NOMO-1 treated with dmso at 0.1 percent for 144 hours (cell line): ENCODE measurements at regions not wholly inside any gene's neighbourhood (a gene's known extent, or its start where the extent isn't known, plus 50 kb on each side); places are given as distances from the start of the nearest gene placed in this dataset.
"Not testable (repeated sequence)": the region's sequence is repeated elsewhere in the genome, so short reads cannot be mapped to it uniquely, and the experiment has no call there.

Experiments
- DNase-seq: peaks from one replicate; lab custom pipeline; 2025; ENCODE audit not compliant: unreplicated experiment; lab: John Stamatoyannopoulos, UW

DNA sequence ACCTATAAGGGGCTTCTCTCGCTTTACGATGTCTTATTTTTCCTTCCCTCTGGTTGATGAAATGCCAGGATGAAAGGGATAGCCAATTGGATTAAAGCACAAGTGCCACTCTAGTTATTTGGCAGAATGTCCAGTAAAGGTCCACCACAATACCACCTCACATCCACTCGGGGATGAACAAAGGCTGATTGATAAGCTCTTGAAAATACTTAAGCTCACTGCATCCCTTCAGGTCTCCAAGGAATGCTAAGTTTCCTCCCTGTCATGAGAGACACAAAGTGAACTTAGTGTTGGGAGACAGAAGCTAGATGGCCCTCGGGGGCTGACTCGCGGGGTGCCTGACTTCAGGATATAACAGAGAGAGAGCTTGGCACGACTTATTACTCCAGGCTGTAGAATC is 185.9 kb upstream of the ZNF644 start:
- DNase-seq: not testable (repeated sequence)

DNA sequence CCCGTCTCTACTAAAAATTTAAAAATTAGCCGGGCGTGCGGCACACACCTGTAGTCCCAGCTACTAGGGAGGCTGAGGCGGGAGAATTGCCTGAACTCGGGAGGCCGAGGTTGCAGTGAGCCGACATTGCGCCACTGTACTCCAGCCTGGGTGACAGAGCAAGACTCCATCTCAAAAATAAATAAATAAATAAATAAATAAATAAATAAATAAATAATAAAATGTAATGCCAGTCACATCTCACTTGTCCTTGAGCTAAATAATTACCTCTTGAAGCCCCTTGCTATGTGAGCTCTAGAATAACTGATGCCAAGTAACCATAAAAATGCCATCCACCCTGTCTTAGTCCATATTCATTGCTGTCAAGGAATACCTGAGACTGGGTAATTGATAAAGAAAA is 182.3 kb upstream of the ZNF644 start:
- not testable (repeated sequence) for DNase-seq

DNA sequence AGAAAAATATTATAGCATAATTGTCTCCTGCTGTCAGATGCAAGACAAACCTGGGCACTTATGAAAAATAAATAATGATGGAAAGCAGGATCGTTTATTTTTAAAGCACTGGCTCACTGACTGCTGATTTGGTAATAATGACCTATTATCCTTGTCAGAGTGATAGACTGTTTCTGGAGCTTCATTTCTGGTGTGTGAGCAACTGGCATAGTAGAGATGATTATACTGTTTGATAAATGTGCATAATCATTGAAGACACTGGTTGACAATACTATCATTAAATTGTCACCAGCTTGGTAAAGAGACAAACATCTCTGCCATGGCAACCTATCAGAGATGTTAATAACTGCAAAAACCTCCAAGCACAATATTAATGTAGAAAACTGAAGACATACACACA is 179.9 kb upstream of the ZNF644 start:
- no peak for DNase-seq

DNA sequence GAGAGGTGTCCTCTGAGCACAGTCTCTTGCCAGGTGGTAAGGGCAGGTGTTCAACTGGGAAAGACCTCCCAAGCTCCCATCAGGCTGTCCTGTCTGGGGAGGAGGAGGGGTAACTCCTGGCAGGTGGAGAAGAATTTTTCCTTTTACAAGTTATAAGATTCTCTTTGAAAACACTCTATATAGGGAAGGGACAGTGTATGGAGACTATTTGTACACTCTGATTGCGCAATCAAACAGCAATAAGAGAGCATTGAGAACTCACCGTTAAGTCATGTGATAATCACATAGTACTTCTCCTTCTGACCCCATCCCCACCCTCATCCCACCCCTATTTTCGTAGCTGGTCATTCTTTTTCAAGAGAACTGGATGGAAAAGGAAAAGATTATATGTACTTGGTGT is 179.3 kb upstream of the ZNF644 start:
- DNase-seq: no peak

DNA sequence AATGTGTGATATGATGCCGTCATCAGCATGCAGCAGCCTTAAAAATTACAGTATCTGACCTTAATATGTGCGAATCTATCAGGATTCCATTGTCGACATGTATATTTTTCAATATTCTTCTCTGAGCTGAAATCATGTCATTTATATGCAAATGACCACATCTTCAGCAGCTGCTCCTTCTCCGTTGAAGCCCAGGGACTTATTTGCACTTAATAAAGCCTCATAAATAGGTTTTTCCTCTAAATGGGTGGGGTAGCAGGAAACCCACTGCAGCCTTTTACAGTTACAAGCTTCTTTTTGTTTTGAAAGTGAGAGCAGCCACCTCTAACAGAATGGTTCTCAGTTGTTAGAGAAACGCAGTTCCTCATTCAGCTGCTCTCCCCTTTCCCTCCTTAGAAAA is 178.8 kb upstream of the ZNF644 start:
- no peak for DNase-seq

DNA sequence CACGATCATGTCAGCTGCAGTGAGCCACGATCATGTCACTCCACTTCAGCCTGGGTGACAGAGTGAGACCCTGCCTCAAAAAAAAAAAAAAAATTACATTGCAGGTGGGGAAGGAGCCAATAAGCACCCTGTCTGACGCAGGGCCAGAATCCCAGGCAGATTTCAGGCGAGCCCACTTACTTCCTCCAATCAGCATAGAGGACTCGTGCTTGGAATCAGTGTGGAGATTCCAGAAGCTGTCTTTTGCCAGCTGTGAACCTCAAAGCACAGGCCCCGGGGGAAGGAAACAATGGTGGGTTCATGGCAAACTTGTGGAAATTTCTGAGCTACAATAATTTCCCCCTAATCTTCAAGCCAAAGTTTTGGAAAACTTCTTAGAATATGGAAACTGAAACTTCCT is 178.2 kb upstream of the ZNF644 start:
- DNase-seq: no peak

DNA sequence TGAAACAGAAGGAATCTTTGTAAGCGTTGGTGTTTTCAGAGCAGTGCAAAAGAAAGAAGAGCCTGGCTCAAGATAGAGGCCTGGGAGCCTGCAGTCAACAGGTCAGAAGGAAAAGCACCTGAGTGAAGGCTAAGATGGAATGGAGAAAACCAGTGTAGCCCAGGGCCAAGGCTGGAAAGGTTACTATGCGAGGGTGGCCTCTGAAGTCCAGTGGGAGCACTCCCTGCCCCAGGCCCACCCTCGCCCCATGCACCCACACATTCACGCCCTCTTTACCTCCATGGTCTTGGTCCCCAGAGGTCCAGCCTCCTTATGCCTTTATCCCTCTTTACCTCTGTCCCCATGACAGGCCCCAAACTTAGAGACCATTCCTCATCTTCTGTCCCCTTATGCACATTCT is 169.2 kb upstream of the ZNF644 start:
- DNase-seq: no peak

DNA sequence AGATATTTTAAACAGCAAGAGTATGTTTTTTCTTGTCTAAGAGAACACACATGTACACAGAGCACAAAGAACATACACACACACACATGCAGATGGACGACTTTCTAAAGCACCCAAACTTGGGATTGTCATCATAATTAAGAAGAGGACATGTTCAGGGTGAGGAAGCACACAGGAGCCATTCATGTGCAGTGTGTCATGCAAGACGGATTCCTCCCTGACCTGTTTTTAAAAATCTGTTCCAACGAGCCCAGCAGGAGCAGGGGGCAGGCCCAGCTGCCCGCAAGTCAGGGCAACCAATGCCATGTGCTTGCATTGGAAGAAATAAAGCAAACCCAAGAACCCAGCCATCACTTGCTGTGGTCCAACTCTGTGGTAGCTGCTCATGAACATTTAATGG is 167.3 kb upstream of the ZNF644 start:
- no peak for DNase-seq

DNA sequence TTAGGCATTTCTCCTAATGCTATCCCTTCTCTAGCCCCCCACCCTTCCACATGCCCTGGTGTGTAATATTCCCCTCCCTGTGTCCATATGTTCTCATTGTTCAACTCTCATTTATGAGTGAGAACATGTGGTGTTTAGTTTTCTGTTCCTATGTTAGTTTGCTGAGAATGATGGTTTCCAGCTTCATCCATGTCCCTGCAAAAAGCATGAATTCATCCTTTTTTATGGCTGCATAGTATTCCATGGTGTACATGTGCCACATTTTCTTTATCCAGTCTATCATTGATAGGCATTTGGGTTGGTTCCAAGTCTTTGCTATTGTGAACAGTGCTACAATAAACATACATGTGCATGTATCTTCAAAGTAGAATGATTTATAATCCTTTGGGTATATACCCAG is 161.0 kb upstream of the ZNF644 start:
- not testable (repeated sequence) for DNase-seq

DNA sequence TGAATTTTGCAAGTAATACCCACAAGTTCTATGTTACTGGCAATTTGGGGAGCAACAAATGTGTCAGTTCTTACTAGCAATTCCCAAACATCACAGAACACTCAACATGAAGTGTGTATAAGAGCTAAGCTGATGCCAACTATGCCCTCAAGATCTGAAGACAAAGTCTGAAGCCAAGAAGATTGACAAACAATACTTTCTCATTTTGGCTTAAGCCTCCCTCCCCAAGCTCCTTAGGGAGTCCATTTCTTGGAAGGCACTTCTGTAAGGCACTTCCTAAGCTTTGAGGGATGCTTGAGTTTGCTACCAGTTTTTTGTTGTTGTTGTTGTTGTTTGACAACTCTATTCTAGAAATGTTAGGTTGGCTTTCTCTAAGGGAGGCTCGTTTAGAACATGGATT is 154.4 kb upstream of the ZNF644 start:
- no peak for DNase-seq

DNA sequence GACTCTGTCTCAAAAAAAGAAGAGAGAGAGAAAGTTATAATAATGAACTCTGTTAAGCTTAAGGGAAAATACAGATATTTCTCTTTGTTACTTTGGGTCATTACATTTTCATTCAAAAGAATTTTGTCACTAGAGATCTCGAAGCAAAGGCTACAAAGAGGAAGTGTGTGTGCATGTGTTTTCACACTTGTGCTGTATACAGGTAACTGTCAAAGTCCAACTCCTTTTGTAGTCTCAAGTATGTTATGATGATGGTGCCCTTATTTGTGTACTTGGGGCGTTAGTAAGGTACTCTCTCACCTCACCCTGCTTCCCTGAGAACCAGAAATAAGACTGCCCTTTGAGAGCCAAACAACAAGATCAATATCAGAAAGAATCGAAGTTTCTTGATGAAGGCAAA is 152.9 kb upstream of the ZNF644 start:
- DNase-seq: no peak

DNA sequence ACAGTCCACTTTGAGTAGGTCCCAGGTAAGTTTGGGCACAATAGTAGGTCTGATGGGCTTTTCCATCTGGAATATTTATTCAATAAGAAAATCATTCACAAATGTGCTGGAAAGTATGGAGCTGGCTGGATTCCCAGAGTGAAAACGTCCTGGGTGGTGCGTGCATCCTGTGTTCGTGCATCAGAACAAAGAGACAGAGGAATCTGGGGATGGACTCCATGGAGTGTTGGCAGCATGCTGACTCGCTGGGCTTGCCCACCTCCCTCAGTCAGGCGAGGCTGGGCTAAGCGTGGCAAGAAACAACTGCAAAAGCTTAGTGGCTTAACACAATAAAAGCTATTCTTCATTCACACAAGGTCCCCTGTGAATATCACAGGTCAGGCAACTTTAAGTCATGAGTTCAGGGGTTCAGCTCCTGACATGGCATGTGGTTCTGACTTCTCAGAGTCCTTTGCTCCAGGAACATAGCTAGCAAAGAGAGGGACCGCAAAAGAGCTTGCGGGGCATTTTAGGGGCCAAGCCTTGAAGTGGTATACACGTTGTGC is 151.6 kb upstream of the ZNF644 start:
- DNase-seq: no peak

DNA sequence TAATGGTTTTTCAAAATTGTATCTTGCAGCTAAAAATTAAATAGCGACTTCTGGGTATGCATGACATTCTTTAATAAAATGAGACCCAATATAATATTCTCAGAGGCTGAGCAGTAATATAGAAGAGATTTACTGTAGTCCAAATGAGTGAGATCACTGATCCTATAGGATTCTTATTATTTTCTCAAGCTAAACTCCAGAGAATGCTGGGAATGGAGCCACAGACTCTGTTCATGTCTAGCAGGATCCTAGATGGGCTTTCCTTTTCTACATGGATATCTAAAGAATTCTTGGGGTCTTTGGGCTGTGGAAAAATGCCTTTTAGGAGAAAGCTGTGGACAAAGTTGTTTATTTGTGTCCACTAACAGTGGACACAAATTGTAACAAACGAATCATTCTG is 150.7 kb upstream of the ZNF644 start:
- DNase-seq: no peak

DNA sequence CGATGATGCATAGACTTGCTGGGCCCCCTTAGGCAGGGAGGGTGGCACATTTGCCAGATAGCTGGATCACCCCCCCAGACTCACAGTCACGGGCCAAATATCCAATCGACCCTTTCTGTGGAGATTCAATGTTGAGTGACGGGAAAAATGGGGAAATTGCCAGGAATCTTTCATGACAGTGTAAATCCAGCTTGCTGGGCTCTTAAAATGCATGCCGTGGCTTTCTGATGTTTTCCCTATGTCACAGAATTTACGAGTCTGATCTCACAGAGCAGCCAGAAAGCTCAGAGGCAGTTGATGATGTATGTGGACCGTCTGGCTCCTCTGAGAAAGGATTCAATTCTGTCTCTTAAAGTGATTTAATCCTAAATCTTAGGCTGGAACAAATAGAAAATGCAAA is 150.1 kb upstream of the ZNF644 start:
- no peak for DNase-seq

DNA sequence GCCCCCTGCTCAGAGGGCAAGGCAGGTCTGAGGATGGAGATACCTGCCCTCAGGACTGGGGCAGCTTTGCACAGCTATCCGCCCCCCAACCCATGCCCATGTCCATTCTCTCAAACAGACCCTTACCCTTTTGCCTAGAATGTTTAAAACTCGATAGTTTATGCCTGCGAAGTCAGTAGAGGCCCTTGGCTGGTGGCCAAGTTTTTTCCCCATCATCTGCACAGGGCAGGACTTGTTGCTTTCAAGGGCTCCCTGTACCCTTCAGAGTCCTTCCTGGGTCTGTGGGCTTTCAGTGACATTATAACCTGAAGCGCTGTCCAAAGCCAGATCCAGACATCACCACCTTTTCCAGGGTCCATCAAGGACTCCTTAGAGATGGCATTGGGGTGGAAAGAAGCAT is 148.7 kb upstream of the ZNF644 start:
- DNase-seq: no peak

DNA sequence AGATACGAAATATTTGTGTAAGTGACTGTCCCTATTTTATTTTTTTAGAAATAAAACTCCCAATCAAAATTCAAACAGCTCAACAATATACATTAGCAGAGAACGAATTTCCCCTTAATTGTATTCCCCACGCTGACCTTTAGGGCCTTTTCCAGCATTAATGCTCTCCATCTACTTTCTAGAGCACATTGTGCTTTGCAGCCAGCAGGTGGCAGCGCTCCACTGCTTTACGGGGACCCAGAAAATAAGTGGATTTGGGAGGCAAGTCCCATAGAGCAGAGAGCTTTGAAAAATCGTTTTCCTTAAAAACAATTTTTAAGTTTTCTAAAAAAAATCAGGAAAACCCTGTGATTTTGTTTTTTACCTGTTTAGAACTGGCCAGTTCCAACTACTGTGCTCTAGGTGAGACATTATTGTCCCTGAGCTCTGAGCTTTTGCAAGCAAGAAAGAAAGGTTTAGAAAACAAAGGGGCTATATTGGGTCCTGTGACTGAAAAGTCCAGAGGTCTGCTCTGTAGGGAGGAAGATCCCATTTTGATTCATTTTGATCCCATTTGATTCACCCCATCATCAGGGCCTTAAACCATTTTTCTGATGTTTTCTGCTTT is 144.4 kb upstream of the ZNF644 start:
- peak; percentile 11 for DNase-seq

DNA sequence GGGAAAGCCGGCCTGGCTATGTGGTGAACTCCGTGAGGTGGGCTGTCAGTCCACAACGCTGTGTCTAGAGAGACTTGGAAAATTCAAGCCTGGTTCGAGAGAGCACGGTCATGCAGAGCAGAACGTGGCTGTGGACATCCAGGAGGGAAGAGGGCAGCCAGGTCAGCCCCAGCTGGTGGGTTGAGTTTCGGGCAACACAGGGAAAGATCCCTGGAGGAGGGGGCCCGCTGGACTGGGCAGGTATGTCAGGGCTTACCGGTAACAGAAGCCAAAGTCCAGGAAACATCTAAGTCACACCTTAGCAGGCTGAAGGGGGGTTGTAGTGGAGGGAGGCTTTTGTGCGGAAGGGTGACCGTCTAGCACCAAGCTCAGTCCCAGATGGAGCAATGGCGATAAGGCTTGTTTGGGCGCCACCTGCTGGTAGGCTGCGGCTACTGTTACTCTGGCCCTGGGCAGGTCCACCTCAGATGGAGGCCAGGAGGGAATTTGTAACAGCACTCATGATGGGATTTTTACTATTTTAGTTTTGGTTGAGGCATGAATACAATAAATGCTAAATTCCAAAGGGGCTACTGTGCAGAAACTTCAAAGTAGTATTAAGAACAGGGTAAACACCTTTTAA is 143.3 kb upstream of the ZNF644 start:
- DNase-seq: peak; percentile 19

DNA sequence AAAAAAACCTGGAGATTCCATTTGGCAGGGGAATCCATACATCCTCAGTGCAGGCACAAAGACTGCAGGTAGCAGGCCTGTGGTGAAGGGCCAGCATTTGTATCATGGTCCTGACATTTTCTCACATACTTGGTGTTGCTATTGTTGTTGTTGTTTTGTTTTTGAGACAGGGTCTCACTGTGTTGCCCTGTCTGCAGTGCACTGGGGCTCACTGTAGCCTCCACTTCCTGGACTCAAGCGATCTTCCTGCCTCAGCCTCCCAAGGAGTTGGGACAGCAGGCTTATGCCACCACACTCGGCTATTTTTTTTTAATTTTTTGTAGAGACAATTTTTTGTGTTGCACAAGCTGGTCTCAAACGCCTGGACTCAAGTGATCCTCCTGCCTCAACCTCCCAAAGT is 140.8 kb upstream of the ZNF644 start:
- DNase-seq: no peak

DNA sequence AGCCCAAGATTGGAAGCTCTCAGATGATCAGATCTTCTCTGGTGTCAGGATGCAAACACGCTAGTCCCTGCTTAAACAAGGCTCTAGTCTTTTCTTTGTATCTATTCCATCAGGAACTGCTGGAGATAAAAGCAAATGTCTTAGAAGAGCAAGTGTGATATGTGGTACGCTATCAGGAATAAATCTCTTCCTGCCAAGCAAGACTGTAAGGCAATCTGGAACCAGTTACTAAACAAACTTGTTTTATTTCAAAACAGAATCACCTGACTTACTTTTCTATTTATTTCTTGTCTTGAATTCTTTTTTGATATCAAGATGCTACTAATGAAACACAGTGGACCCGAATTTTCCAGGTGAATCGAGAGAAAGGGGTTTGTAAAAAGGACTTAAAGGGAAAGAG is 139.9 kb upstream of the ZNF644 start:
- no peak for DNase-seq

DNA sequence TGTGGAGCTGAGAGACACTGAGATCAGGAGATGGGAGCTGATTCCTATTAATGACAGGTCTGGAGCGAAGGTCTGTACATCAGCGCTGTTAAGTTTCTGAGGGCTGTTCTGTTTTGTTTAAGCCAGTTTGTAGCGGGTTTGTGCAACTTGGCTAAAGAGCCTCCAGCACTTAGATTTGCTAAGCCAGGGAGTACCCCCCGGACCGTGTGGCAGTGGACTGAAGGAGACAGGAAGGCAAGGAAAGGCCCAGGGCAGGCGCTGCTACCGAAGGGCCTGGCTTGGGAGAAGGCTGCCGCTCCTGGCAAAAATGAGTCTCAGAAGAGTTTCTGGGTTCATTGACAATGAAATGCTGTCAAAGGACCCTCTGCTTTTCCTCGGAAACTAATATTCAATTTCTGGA is 139.3 kb upstream of the ZNF644 start:
- DNase-seq: no peak

DNA sequence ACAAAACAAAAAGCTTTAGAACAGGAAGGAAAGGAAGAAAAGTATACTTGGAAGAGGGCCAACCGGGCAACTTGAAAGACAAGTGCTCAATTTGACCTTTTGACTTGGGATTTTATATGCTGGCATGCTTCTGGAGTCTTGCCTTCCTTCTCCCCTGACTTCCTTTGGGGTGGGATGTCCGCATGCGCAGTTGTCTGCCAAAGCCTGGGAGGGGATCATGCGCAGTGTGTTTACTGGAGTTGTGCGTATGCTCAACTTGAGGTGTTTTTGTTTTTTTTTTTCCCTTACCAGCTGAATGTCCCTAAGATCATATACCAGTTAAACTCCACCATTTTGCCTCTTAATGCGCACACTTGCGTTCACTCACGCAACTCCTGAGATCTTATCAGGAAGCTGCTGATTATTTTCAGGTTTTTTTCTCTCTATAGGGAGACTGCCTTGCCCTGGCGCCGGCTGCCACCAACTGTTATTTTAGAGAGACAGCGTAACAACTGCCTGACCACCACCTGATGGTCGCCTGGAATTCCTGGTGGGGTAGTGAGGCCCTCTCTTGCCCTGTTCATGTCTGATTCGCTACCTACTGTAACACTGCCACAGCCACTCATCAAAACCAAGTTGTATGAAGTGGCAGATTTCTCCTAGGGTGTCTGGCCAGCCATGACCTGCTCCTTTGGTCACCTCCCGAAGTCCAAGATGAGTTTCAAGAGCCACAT is 138.7 kb upstream of the ZNF644 start:
- DNase-seq: no peak

DNA sequence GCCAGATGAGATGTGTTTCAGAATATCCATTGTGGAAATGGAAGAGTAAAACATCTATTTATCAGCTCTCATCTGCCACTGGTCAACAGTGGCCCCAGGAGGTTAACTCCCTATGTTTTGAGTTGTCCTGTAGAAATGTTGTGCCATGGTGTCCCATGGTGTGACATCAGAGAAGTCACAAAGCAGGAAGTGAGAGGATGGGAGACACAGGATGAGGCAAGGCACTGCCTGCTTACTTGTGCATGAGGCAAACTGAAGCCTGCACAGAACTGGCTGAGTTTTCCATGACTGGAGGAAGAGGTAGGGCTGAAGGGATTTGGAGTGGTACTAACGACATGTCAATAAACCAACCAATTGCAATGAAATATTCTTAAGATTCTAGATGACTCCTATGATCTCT is 131.5 kb upstream of the ZNF644 start:
- DNase-seq: no peak
